H9 (cell line): ENCODE measurements at regions not wholly inside any gene's neighbourhood (a gene's known extent, or its start where the extent isn't known, plus 50 kb on each side); places are given as distances from the start of the nearest gene placed in this dataset.
"Not testable (repeated sequence)": the region's sequence is repeated elsewhere in the genome, so short reads cannot be mapped to it uniquely, and the experiment has no call there.

Experiments used
- DNase-seq: peaks from one replicate; pipeline ENCODE4 v3.0.0-alpha.2; 2017
- H2AFZ ChIP-seq: one replicate; pipeline ENCODE4 v1.6.1; 2013; ENCODE audit warnings: mild to moderate bottlenecking, low read length, control low read depth, moderate library complexity
- H2AK5ac ChIP-seq: 2 replicates; pipeline ENCODE4 v1.6.1; 2013; ENCODE audit warnings: low read length, control low read depth, mixed read lengths; ENCODE audit not compliant: insufficient read length
- H2BK120ac ChIP-seq: one replicate; pipeline ENCODE4 v1.6.1; 2013; ENCODE audit warnings: low read depth, mild to moderate bottlenecking, low read length, control low read depth, inconsistent platforms; ENCODE audit not compliant: poor library complexity, severe bottlenecking
- H2BK12ac ChIP-seq: 2 replicates; pipeline ENCODE4 v1.6.1; 2013; ENCODE audit warnings: low read length, control low read depth, mixed read lengths, low read depth; ENCODE audit not compliant: insufficient read length
- H2BK15ac ChIP-seq: 2 replicates; pipeline ENCODE4 v1.6.1; 2013; ENCODE audit warnings: low read depth, low read length, control low read depth
- H2BK20ac ChIP-seq: one replicate; pipeline ENCODE4 v1.6.1; 2013; ENCODE audit warnings: low read depth, mild to moderate bottlenecking, low read length, control low read depth, inconsistent platforms; ENCODE audit not compliant: poor library complexity, severe bottlenecking
- H2BK5ac ChIP-seq: 2 replicates; pipeline ENCODE4 v1.6.1; 2013; ENCODE audit warnings: low read length, control low read depth, mixed read lengths; ENCODE audit not compliant: insufficient read length
- H3K14ac ChIP-seq: 2 replicates; pipeline ENCODE4 v1.6.1; 2013; ENCODE audit warnings: low read length, control low read depth; ENCODE audit not compliant: insufficient read depth
- H3K18ac ChIP-seq: 2 replicates; pipeline ENCODE4 v1.6.1; 2013; ENCODE audit warnings: low read depth, mild to moderate bottlenecking, mixed read lengths, low read length, control low read depth; ENCODE audit not compliant: insufficient read length
- H3K23ac ChIP-seq: 2 replicates; pipeline ENCODE4 v1.6.1; 2013; ENCODE audit warnings: low read length, control low read depth, mixed read lengths, low read depth; ENCODE audit not compliant: insufficient read length
- H3K23me2 ChIP-seq: 2 replicates; pipeline ENCODE4 v1.6.1; 2013; ENCODE audit warnings: low read depth, mild to moderate bottlenecking, mixed read lengths, low read length, control low read depth; ENCODE audit not compliant: insufficient read length, poor library complexity, severe bottlenecking
- H3K27ac ChIP-seq: 2 replicates; pipeline ENCODE4 v1.5.1; 2013; ENCODE audit warnings: low read length, control low read depth, mixed read lengths, low read depth; ENCODE audit not compliant: insufficient read length
- H3K27me3 ChIP-seq: 2 replicates; pipeline ENCODE4 v1.6.1; 2013; ENCODE audit warnings: low read length, control low read depth, inconsistent platforms; ENCODE audit not compliant: insufficient read depth
- H3K4ac ChIP-seq: 2 replicates; pipeline ENCODE4 v1.6.1; 2013; ENCODE audit warnings: low read depth, mild to moderate bottlenecking, control low read depth, inconsistent platforms, low read length, moderate library complexity
- H3K4me1 ChIP-seq: 2 replicates; pipeline ENCODE4 v1.6.1; 2013; ENCODE audit warnings: low read length, control low read depth, inconsistent platforms; ENCODE audit not compliant: insufficient read depth
- H3K4me2 ChIP-seq: 2 replicates; pipeline ENCODE4 v1.6.1; 2013; ENCODE audit warnings: low read length, control low read depth, mixed read lengths; ENCODE audit not compliant: insufficient read length, insufficient read depth
- H3K56ac ChIP-seq: 2 replicates; pipeline ENCODE4 v1.6.1; 2013; ENCODE audit warnings: low read depth, mild to moderate bottlenecking, mixed read lengths, low read length, control low read depth; ENCODE audit not compliant: insufficient read length
- H3K79me1 ChIP-seq: 2 replicates; pipeline ENCODE4 v1.6.1; 2013; ENCODE audit warnings: low read depth, mild to moderate bottlenecking, moderate library complexity, low read length, control low read depth, inconsistent platforms; ENCODE audit not compliant: insufficient read depth, poor library complexity, severe bottlenecking
- H3K79me2 ChIP-seq: 2 replicates; pipeline ENCODE4 v1.6.1; 2013; ENCODE audit warnings: low read length, control low read depth, inconsistent platforms; ENCODE audit not compliant: insufficient read depth
- H3K9ac ChIP-seq: 2 replicates; pipeline ENCODE4 v1.6.1; 2013; ENCODE audit warnings: low read length, control low read depth, mixed read lengths; ENCODE audit not compliant: insufficient read length; ENCODE audit errors: extremely low read depth
- H3K9me3 ChIP-seq: one replicate; pipeline ENCODE4 v1.6.1; 2013; ENCODE audit warnings: low read depth, low read length, inconsistent platforms; ENCODE audit not compliant: control insufficient read depth
- H3T11ph ChIP-seq: one replicate; pipeline ENCODE4 v1.6.1; 2013; ENCODE audit warnings: mild to moderate bottlenecking, low read length, control low read depth, inconsistent platforms
- H4K20me1 ChIP-seq: one replicate; pipeline ENCODE4 v1.6.1; 2013; ENCODE audit not compliant: control insufficient read depth, insufficient read length, insufficient read depth
- H4K5ac ChIP-seq: 2 replicates; pipeline ENCODE4 v1.6.1; 2013; ENCODE audit warnings: low read depth, mild to moderate bottlenecking, mixed read lengths, low read length, control low read depth; ENCODE audit not compliant: insufficient read length
- H4K8ac ChIP-seq: replicated peaks from 2 replicates; pipeline ENCODE4 v1.6.1; 2013; ENCODE audit warnings: low read length, control low read depth, mixed read lengths, low read depth; ENCODE audit not compliant: insufficient read length
- H4K91ac ChIP-seq: 2 replicates; pipeline ENCODE4 v1.6.1; 2013; ENCODE audit warnings: low read depth, mild to moderate bottlenecking, moderate library complexity, mixed read lengths, low read length, control low read depth; ENCODE audit not compliant: insufficient read length
- H3K27ac Mint-ChIP-seq, 3 experiments: 2 replicates in 2 of 3; 3 replicates in 1 of 3; pipeline ENCODE4 v1.8.0; 2020 to 2021; ENCODE audit warnings: mixed read lengths in 3 of 3, mild to moderate bottlenecking in 1 of 3, moderate library complexity in 1 of 3
- H3K27me3 Mint-ChIP-seq: 2 replicates; pipeline ENCODE4 v1.8.0; 2021; ENCODE audit warnings: low read depth, mild to moderate bottlenecking, moderate library complexity, mixed read lengths
- H3K36me3 Mint-ChIP-seq, 3 experiments: 2 replicates in 2 of 3; 3 replicates in 1 of 3; pipeline ENCODE4 v1.8.0; 2020 to 2021; ENCODE audit warnings: low read depth in 3 of 3, mixed read lengths in 3 of 3; ENCODE audit not compliant: insufficient read depth in 1 of 3
- H3K4me1 Mint-ChIP-seq, 2 experiments: 2 replicates each; pipeline ENCODE4 v1.8.0; 2020; ENCODE audit warnings: mixed read lengths in 2 of 2
- H3K4me3 Mint-ChIP-seq, 2 experiments: 2 replicates in 1 of 2; 3 replicates in 1 of 2; pipeline ENCODE4 v1.8.0; 2020 to 2021; ENCODE audit warnings: mild to moderate bottlenecking in 2 of 2, mixed read lengths in 2 of 2, moderate library complexity in 1 of 2
- H3K9me3 Mint-ChIP-seq, 2 experiments: 2 replicates in 1 of 2; 3 replicates in 1 of 2; pipeline ENCODE4 v1.8.0; 2020; ENCODE audit warnings: mild to moderate bottlenecking in 2 of 2, mixed read lengths in 2 of 2, moderate library complexity in 1 of 2
- WGBS: extraction: QIAGEN DNeasy Blood & Tissue Kit; methylation state at CpG from one replicate; pipeline ENCODE4 v1.1.7; 2013; ENCODE audit warnings: missing lambda C conversion rate, low lambda C conversion rate, mixed read lengths; ENCODE audit not compliant: insufficient read length; ENCODE audit errors: extremely low coverage; 5-methylcytosine and 5-hydroxymethylcytosine counted together
- TF ChIP-seq, protein P1 (sequence below): fragments of 200-600 bp; sonication (generic); conservative IDR thresholded peaks from 3 replicates; pipeline ENCODE4 v1.8.0; 2021; ENCODE audit warnings: antibody characterized with exemption, mild to moderate bottlenecking

DNA sequence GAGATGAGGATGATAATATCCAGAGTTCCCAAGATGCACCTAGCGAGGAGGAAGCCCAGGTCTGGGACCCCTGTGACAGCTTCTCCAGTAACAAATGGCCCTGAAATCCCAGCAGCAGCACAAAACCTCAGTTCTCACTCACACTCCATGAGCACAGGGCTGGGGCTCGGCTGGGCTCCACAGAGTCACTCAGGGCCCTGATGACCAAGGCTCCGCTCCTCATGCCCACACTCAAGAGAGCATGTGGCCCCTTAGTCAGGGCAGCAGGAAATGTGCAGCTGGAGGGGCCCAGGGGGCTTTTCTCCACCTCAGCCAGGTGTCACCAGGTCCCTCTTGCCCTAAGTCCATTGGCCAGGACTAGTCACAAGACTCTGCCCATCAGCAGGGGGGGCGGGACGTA lies 242.7 kb upstream of the SFSWAP start:
- DNase-seq, result peak; percentile 23
- Histone ChIP-seq H4K5ac (no peak overlapping the region), H2AFZ (no peak overlapping the region), H3K4me1 (no peaks in the 10 kb centered on the region), H2BK120ac (no peak overlapping the region), H3K27me3 (no peaks in the 10 kb centered on the region), H2BK5ac (no peak overlapping the region), H3K14ac (no peak overlapping the region), H2BK15ac (no peak overlapping the region), H3K23me2 (no peaks in the 10 kb centered on the region), H3K4ac (no peak overlapping the region), H4K91ac (no peak overlapping the region), H3K23ac (no peak overlapping the region), H3K18ac (no peak overlapping the region), H2BK20ac (no peak overlapping the region), H3K79me1 (no peaks in the 10 kb centered on the region), H3T11ph (no peak overlapping the region), H3K56ac (no peak overlapping the region), H3K4me2 (no peak overlapping the region), H4K20me1 (no peaks in the 10 kb centered on the region), H2AK5ac (no peak overlapping the region), H3K79me2 (no peaks in the 10 kb centered on the region), H3K9ac (no peak overlapping the region), H4K8ac (no peak overlapping the region), H2BK12ac (no peak overlapping the region), H3K9me3 (no peaks in the 10 kb centered on the region), H3K27ac (no peak overlapping the region)
- WGBS, result no CpG with 5 or more reads among the region's 5 CpGs
- TF ChIP-seq, protein P1, sequence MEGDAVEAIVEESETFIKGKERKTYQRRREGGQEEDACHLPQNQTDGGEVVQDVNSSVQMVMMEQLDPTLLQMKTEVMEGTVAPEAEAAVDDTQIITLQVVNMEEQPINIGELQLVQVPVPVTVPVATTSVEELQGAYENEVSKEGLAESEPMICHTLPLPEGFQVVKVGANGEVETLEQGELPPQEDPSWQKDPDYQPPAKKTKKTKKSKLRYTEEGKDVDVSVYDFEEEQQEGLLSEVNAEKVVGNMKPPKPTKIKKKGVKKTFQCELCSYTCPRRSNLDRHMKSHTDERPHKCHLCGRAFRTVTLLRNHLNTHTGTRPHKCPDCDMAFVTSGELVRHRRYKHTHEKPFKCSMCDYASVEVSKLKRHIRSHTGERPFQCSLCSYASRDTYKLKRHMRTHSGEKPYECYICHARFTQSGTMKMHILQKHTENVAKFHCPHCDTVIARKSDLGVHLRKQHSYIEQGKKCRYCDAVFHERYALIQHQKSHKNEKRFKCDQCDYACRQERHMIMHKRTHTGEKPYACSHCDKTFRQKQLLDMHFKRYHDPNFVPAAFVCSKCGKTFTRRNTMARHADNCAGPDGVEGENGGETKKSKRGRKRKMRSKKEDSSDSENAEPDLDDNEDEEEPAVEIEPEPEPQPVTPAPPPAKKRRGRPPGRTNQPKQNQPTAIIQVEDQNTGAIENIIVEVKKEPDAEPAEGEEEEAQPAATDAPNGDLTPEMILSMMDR, result no peak
- no peak overlapping the region for H3K27ac Mint-ChIP-seq
- H3K36me3 Mint-ChIP-seq, result peaks cover 0 to 1% (median 0%) of the 10 kb centered on the region in 3 experiments; a peak in 1 of 7 replicates
- peaks cover 4% of the 10 kb centered on the region for H3K27me3 Mint-ChIP-seq
- H3K9me3 Mint-ChIP-seq, result no peaks in the 10 kb centered on the region; a peak in 2 of 5 replicates
- peaks cover 3 to 8% of the 10 kb centered on the region in 2 experiments for H3K4me1 Mint-ChIP-seq
- no peak overlapping the region for H3K4me3 Mint-ChIP-seq

DNA sequence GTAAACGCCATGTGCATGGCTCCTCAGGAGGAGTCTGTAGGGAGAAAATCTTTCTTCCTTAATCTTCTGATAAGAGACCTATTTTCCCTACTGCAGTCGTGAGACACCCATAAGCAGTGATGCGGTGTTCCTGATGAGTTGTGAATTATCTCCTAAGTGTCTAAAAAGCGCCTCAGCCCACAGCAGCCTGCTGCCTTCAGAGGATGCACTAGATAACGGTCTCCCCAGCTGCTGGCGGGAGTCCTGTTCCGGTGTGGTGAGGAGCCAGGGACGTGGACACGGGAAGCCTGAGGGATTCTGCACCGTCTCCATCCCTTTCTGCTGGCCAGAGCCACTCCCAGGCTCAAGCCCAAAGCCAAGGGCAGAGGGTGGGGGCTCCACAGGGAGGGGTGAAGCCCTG lies 240.9 kb upstream of the SFSWAP start:
- H3K9me3 Mint-ChIP-seq, H3K4me2 ChIP-seq, H3K4ac ChIP-seq, H3K36me3 Mint-ChIP-seq, DNase-seq, H2BK120ac ChIP-seq, H3K9me3 ChIP-seq, H3K27ac ChIP-seq, H4K20me1 ChIP-seq, H3K27ac Mint-ChIP-seq, H3K23me2 ChIP-seq, H3K18ac ChIP-seq, H4K91ac ChIP-seq, H3K56ac ChIP-seq, H2AK5ac ChIP-seq, H2BK20ac ChIP-seq, H2BK5ac ChIP-seq, H3K9ac ChIP-seq, H3K14ac ChIP-seq, H3T11ph ChIP-seq, H3K79me2 ChIP-seq, H4K5ac ChIP-seq, H3K27me3 ChIP-seq, H3K27me3 Mint-ChIP-seq, H3K4me1 Mint-ChIP-seq, H4K8ac ChIP-seq, H3K4me1 ChIP-seq, H3K23ac ChIP-seq, H3K4me3 Mint-ChIP-seq, H2BK12ac ChIP-seq, H2BK15ac ChIP-seq, H2AFZ ChIP-seq, H3K79me1 ChIP-seq: not testable (repeated sequence)
- no CpG with 5 or more reads among the region's 10 CpGs for WGBS
